HCT116 (cell line): ENCODE measurements at regions not wholly inside any gene's neighbourhood (a gene's known extent, or its start where the extent isn't known, plus 50 kb on each side); places are given as distances from the start of the nearest gene placed in this dataset.

Experiments used
- CTCF ChIP-seq, 3 experiments: fragments of 200-600 bp in 1 of 3; sonication (generic) in 1 of 3; IDR thresholded peaks in 2 of 3; conservative IDR thresholded peaks in 1 of 3; 2 replicates each; pipeline ENCODE4 v1.5.1; 2012 to 2017; ENCODE audit warnings: low read depth in 2 of 3, low read length in 2 of 3, antibody characterized with exemption in 1 of 3, borderline replicate concordance in 1 of 3, control low read depth in 1 of 3, mild to moderate bottlenecking in 1 of 3, mixed read lengths in 1 of 3, mixed run types in 1 of 3, moderate library complexity in 1 of 3; ENCODE audit not compliant: insufficient read depth in 1 of 3
- EGR1 ChIP-seq: IDR thresholded peaks from 2 replicates; pipeline ENCODE4 v1.6.1; 2012; ENCODE audit warnings: low read depth
- JUND ChIP-seq: IDR thresholded peaks from 2 replicates; pipeline ENCODE4 v1.6.1; 2012
- MAX ChIP-seq: IDR thresholded peaks from 2 replicates; pipeline ENCODE4 v1.6.1; 2012
- POLR2A ChIP-seq: IDR thresholded peaks from 2 replicates; pipeline ENCODE4 v1.7.0; 2011; ENCODE audit warnings: borderline replicate concordance; ENCODE audit not compliant: insufficient read depth, insufficient read length; ENCODE audit errors: extremely low read depth
- RAD21 ChIP-seq: IDR thresholded peaks from 2 replicates; pipeline ENCODE4 v1.6.1; 2012; ENCODE audit warnings: low read depth, mild to moderate bottlenecking
- REST ChIP-seq: IDR thresholded peaks from 2 replicates; pipeline ENCODE4 v1.6.1; 2012; ENCODE audit warnings: low read depth
- SP1 ChIP-seq: IDR thresholded peaks from 2 replicates; pipeline ENCODE4 v1.6.1; 2012; ENCODE audit warnings: low read depth
- SRF ChIP-seq: IDR thresholded peaks from 2 replicates; pipeline ENCODE4 v1.6.1; 2012; ENCODE audit warnings: low read depth
- TCF7L2 ChIP-seq: IDR thresholded peaks from 2 replicates; pipeline ENCODE4 v1.7.0; 2011; ENCODE audit warnings: borderline replicate concordance, inconsistent platforms; ENCODE audit not compliant: insufficient read depth, insufficient read length; ENCODE audit errors: extremely low read depth
- YY1 ChIP-seq: IDR thresholded peaks from 2 replicates; pipeline ENCODE4 v1.6.1; 2011; ENCODE audit warnings: low read length, low read depth, moderate library complexity, mild to moderate bottlenecking; ENCODE audit not compliant: insufficient replicate concordance; ENCODE audit errors: extremely low read depth
- ZBTB33 ChIP-seq: IDR thresholded peaks from 2 replicates; pipeline ENCODE4 v1.6.1; 2011; ENCODE audit warnings: mild to moderate bottlenecking, low read length, moderate library complexity; ENCODE audit not compliant: insufficient replicate concordance; ENCODE audit errors: extremely low read depth
- ZFX ChIP-seq: fragments of 450-650 bp; IDR thresholded peaks from 2 replicates; pipeline ENCODE4 v1.6.1; 2017
- ZNF274 ChIP-seq: fragments of 200-500 bp; sonication (Bioruptor generic); IDR thresholded peaks from 2 replicates; pipeline ENCODE4 v1.6.1; 2014; ENCODE audit warnings: mild to moderate bottlenecking, low read depth, low read length, inconsistent platforms

- TF ChIP-seq MAX (no peak), ZFX (no peak), POLR2A (no peak), CTCF (IDR thresholded peaks at IDR 0.05 in 2 of 3, conservative IDR thresholded peaks at IDR 0.05 in 1 of 3; ENCODE audit: borderline replicate concordance in 1 of 3, insufficient read depth in 1 of 3, low read depth in 2 of 3, low read length in 2 of 3) (no peak), ZBTB33 (no peak), SRF (no peak), TCF7L2 (no peak), EGR1 (no peak), REST (no peak), ZNF274 (no peak), SP1 (no peak), YY1 (no peak), JUND (no peak), RAD21 (no peak)
Observed at GRCh38 chr1:55929652-55930051, 649.7 kb downstream of the PLPP3 start.
